ENCODE measurements at regions not wholly inside any gene's neighbourhood (a gene's known extent, or its start where the extent isn't known, plus 50 kb on each side); places are given as distances from the start of the nearest gene placed in this dataset.
"Not testable (repeated sequence)": the region's sequence is repeated elsewhere in the genome, so short reads cannot be mapped to it uniquely, and the experiment has no call there.

GRCh38 chr11:97909614-97910399 lies 1110.9 kb upstream of the CNTN5 start:
- no peak for DNase-seq

GRCh38 chr11:97912629-97913028 lies 1108.1 kb upstream of the CNTN5 start:
- DNase-seq = no peak

- not testable (repeated sequence) for DNase-seq
Observed at GRCh38 chr11:97922933-97923332, 1097.8 kb upstream of the CNTN5 start.

- no peak for DNase-seq
Observed at GRCh38 chr11:97934572-97935208, 1086.1 kb upstream of the CNTN5 start.

- DNase-seq = no peak
Observed at GRCh38 chr11:97937501-97937900, 1083.2 kb upstream of the CNTN5 start.

GRCh38 chr11:97938789-97939188 lies 1082.0 kb upstream of the CNTN5 start:
- DNase-seq = no peak

- peak; percentile 38 for DNase-seq
Observed at GRCh38 chr11:97943493-97943892, 1077.3 kb upstream of the CNTN5 start.

- DNase-seq = no peak
Observed at GRCh38 chr11:97948793-97949192, 1072.0 kb upstream of the CNTN5 start.

GRCh38 chr11:97955595-97955994 lies 1065.2 kb upstream of the CNTN5 start:
- DNase-seq = no peak

- DNase-seq = no peak
Observed at GRCh38 chr11:97956904-97957303, 1063.8 kb upstream of the CNTN5 start.

- no peak for DNase-seq
Observed at GRCh38 chr11:97961431-97961830, 1059.3 kb upstream of the CNTN5 start.

GRCh38 chr11:97962758-97963157 lies 1058.0 kb upstream of the CNTN5 start:
- no peak for DNase-seq

GRCh38 chr11:97963528-97964331 lies 1057.0 kb upstream of the CNTN5 start:
- peak; percentile 95 for DNase-seq

GRCh38 chr11:97964332-97965004 lies 1056.3 kb upstream of the CNTN5 start:
- peak; percentile 90 for DNase-seq

- no peak for DNase-seq
Observed at GRCh38 chr11:97965849-97966646, 1054.7 kb upstream of the CNTN5 start.

- DNase-seq = no peak
Observed at GRCh38 chr11:97966901-97967300, 1053.8 kb upstream of the CNTN5 start.

GRCh38 chr11:97968071-97968470 lies 1052.7 kb upstream of the CNTN5 start:
- no peak for DNase-seq

GRCh38 chr11:97972731-97973130 lies 1048.0 kb upstream of the CNTN5 start:
- DNase-seq = no peak

- no peak for DNase-seq
Observed at GRCh38 chr11:97973352-97973857, 1047.3 kb upstream of the CNTN5 start.

GRCh38 chr11:97974798-97975498 lies 1045.8 kb upstream of the CNTN5 start:
- DNase-seq = no peak

- DNase-seq = no peak
Observed at GRCh38 chr11:97977726-97978125, 1043.0 kb upstream of the CNTN5 start.

Measured in OCI-M1 (cell line).